ENCODE measurements at regions not wholly inside any gene's neighbourhood (a gene's known extent, or its start where the extent isn't known, plus 50 kb on each side); places are given as distances from the start of the nearest gene placed in this dataset.

DNA sequence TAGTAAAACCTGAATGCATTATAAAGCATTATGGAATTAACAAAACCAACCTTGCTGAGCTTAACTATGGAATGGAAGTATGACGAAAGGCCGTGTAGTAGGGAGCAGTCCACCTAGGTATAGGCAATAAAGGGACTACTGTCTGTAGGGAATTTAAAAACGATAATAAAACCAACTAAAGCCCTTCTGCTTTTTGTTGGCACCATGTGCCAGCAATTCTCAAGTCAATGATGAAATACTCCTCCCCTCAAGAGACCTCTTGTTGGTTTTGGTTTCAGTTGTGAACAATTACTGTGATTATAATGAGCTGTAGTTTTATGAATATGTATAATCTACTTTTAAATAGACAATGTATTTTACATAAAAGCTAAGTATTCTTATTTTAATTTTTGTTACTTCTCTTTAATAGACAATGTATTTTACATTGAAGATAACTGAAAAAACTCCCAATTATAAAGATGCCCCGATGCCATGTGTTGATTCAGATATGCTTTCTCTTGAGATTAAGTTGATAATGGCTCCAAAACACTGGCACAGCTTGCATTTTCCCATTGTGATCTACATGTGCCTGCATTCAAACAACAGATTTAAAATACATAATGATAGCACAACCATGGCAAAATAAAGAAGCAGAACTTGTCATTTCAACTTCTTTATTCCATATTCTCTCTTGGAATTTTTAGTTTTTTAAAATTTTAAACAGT is 55.5 kb upstream of the ZDBF2 start:
- Histone ChIP-seq H3K4me2 (no peak overlapping the region), H3K36me3 (replicated peaks in 1 of 2; ENCODE audit: control insufficient read depth in 1 of 2, insufficient read depth in 2 of 2, low read length in 1 of 2) (no peaks in the 10 kb centered on the region), H2AFZ (ENCODE audit: low read depth) (no peak overlapping the region), H3K9ac (no peak overlapping the region), H3K9me2 (no peaks in the 10 kb centered on the region), H3K27ac (ENCODE audit: low read depth in 2 of 2, low read length in 1 of 2) (peak overlapping the region in 1 of 2 experiments; percentile 58; a peak in 2 of 4 replicates), H3K27me3 (ENCODE audit: insufficient read depth) (no peaks in the 10 kb centered on the region), H3K79me2 (ENCODE audit: insufficient read depth) (no peaks in the 10 kb centered on the region), H3K9me3 (no peaks in the 10 kb centered on the region), H3K4me1 (ENCODE audit: control insufficient read depth in 1 of 2, insufficient read depth in 2 of 2, low read depth in 1 of 2, low read length in 1 of 2) (peaks cover 0 to 16% of the 10 kb centered on the region in 2 experiments; a peak in 2 of 4 replicates), H3F3A (replicated peaks; ENCODE audit: insufficient read depth) (no peaks in the 10 kb centered on the region), H3K4me3 (ENCODE audit: low read depth in 2 of 2, low read length in 1 of 2) (no peak overlapping the region), H4K20me1 (ENCODE audit: insufficient read depth) (no peaks in the 10 kb centered on the region)
- 47% methylated on average over 4 of the region's 4 CpGs for WGBS (ENCODE audit: low lambda C conversion rate)
- ChIA-PET CTCF (interaction anchor here (0.7 to 1.3 kb wide), 5 partner anchors 11 to 55 kb away, joined by 3 read pairs; no protein-coding TSS in a partner anchor), POLR2A (no interaction called here)
- no peak for DNase-seq
- TF ChIP-seq SIN3A (IDR thresholded peaks at IDR 0.05; ENCODE audit: borderline replicate concordance, low read depth, low read length) (no peak), GATA2 (CRISPR knock-in tag; IDR thresholded peaks at IDR 0.05) (peak; percentile 55; the same call in 1 of the 2 replicates), EP300 (IDR thresholded peaks at IDR 0.05; ENCODE audit: borderline replicate concordance in 1 of 2, low read depth in 1 of 2, low read length in 1 of 2) (0 out of 4 replicates have a peak, but pooled peaks of 1 of the 2 experiments have one; percentile 8)

DNA sequence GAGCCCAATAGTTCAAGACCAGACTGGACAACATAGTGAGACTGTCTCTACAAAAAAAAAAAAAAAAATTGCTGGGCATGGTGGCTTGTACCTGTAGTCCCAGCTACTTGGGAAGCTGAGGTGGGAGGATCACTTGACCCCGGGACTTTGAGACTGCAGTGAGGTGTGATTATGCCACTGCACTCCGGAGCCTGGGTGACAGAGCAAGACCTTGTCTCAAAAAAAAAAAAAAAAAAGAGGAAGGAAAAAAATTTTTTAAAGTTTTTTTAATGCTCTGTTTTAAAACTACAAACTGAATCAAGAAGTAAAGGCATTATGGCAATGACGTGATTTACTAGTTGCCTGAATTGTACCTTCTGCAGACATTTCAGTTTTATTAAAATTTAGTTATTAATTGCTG is 54.5 kb upstream of the ZDBF2 start:
- H2AFZ ChIP-seq (ENCODE audit: low read depth), result no peak overlapping the region
- no peaks in the 10 kb centered on the region for H3K79me2 ChIP-seq (ENCODE audit: insufficient read depth)
- H3K27ac ChIP-seq (ENCODE audit: low read depth in 2 of 2, low read length in 1 of 2), result no peak overlapping the region
- H3K36me3 ChIP-seq (replicated peaks in 1 of 2; ENCODE audit: control insufficient read depth in 1 of 2, insufficient read depth in 2 of 2, low read length in 1 of 2), result no peaks in the 10 kb centered on the region
- H3K4me3 ChIP-seq (ENCODE audit: low read depth in 2 of 2, low read length in 1 of 2), result no peak overlapping the region
- CTCF ChIA-PET, result interaction anchor here (1.3 kb wide), 1 partner anchor 55 kb away, joined by 3 read pairs; no protein-coding TSS in a partner anchor
- H4K20me1 ChIP-seq (ENCODE audit: insufficient read depth), result no peaks in the 10 kb centered on the region
- H3K27me3 ChIP-seq (ENCODE audit: insufficient read depth), result no peaks in the 10 kb centered on the region
- peaks cover 0 to 16% of the 10 kb centered on the region in 2 experiments; a peak in 2 of 4 replicates for H3K4me1 ChIP-seq (ENCODE audit: control insufficient read depth in 1 of 2, insufficient read depth in 2 of 2, low read depth in 1 of 2, low read length in 1 of 2)
- H3F3A ChIP-seq (replicated peaks; ENCODE audit: insufficient read depth), result no peaks in the 10 kb centered on the region
- WGBS (ENCODE audit: low lambda C conversion rate), result 29% methylated on average over 3 of the region's 3 CpGs
- H3K9me2 ChIP-seq, result no peaks in the 10 kb centered on the region
- TF ChIP-seq RFX5 (IDR thresholded peaks at IDR 0.05; ENCODE audit: low read length), result no peak
- TF ChIP-seq, protein P1, sequence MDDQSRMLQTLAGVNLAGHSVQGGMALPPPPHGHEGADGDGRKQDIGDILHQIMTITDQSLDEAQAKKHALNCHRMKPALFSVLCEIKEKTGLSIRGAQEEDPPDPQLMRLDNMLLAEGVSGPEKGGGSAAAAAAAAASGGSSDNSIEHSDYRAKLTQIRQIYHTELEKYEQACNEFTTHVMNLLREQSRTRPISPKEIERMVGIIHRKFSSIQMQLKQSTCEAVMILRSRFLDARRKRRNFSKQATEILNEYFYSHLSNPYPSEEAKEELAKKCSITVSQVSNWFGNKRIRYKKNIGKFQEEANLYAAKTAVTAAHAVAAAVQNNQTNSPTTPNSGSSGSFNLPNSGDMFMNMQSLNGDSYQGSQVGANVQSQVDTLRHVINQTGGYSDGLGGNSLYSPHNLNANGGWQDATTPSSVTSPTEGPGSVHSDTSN (IDR thresholded peaks at IDR 0.05), result no peak
- no peaks in the 10 kb centered on the region for H3K9me3 ChIP-seq
- no peak overlapping the region for H3K9ac ChIP-seq
- POLR2A ChIA-PET, result interaction anchor here (0.6 kb wide), 1 partner anchor 10 kb away, joined by 4 read pairs; no protein-coding TSS in a partner anchor
- no peak for DNase-seq
- no peak overlapping the region for H3K4me2 ChIP-seq

DNA sequence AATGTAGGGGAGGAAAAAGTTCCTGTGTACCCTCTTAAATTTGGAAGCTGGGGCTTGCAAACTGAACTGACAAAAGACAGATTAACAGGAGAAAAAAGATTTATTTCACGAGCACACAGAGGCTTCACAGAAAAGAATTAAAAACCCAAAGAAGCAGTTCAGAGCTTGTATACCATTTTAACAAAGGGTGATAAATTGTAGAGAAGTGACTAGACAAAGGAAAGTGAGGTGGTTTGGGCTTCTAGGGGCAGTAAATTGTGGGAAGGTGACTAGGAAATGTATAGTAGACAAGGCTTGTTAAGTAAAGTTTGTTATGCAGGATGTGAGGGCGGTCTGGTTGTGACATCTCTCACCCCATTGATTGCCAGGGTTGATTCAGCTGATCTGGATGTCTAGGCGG is 53.5 kb upstream of the ZDBF2 start:
- Histone ChIP-seq H3K79me2 (ENCODE audit: insufficient read depth) (no peaks in the 10 kb centered on the region), H3K9ac (no peak overlapping the region), H3K4me2 (no peak overlapping the region), H3K27me3 (ENCODE audit: insufficient read depth) (no peaks in the 10 kb centered on the region), H3K4me3 (ENCODE audit: low read depth in 2 of 2, low read length in 1 of 2) (no peak overlapping the region), H2AFZ (ENCODE audit: low read depth) (no peak overlapping the region), H3K36me3 (replicated peaks in 1 of 2; ENCODE audit: control insufficient read depth in 1 of 2, insufficient read depth in 2 of 2, low read length in 1 of 2) (no peaks in the 10 kb centered on the region), H3K9me2 (no peaks in the 10 kb centered on the region), H3K9me3 (no peaks in the 10 kb centered on the region), H4K20me1 (ENCODE audit: insufficient read depth) (no peaks in the 10 kb centered on the region), H3F3A (replicated peaks; ENCODE audit: insufficient read depth) (no peaks in the 10 kb centered on the region), H3K27ac (ENCODE audit: low read depth in 2 of 2, low read length in 1 of 2) (no peak overlapping the region), H3K4me1 (ENCODE audit: control insufficient read depth in 1 of 2, insufficient read depth in 2 of 2, low read depth in 1 of 2, low read length in 1 of 2) (peaks cover 0 to 16% of the 10 kb centered on the region in 2 experiments; a peak in 2 of 4 replicates)
- TF ChIP-seq, protein P2, sequence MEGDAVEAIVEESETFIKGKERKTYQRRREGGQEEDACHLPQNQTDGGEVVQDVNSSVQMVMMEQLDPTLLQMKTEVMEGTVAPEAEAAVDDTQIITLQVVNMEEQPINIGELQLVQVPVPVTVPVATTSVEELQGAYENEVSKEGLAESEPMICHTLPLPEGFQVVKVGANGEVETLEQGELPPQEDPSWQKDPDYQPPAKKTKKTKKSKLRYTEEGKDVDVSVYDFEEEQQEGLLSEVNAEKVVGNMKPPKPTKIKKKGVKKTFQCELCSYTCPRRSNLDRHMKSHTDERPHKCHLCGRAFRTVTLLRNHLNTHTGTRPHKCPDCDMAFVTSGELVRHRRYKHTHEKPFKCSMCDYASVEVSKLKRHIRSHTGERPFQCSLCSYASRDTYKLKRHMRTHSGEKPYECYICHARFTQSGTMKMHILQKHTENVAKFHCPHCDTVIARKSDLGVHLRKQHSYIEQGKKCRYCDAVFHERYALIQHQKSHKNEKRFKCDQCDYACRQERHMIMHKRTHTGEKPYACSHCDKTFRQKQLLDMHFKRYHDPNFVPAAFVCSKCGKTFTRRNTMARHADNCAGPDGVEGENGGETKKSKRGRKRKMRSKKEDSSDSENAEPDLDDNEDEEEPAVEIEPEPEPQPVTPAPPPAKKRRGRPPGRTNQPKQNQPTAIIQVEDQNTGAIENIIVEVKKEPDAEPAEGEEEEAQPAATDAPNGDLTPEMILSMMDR (IDR thresholded peaks at IDR 0.05), result no peak
- TF ChIP-seq NRF1 (IDR thresholded peaks at IDR 0.05; ENCODE audit: low read depth, low read length) (no peak), EP300 (IDR thresholded peaks at IDR 0.05; ENCODE audit: borderline replicate concordance in 1 of 2, low read depth in 1 of 2, low read length in 1 of 2) (no peak), ELF1 (IDR thresholded peaks at IDR 0.05) (no peak)
- TF ChIP-seq, protein P3, sequence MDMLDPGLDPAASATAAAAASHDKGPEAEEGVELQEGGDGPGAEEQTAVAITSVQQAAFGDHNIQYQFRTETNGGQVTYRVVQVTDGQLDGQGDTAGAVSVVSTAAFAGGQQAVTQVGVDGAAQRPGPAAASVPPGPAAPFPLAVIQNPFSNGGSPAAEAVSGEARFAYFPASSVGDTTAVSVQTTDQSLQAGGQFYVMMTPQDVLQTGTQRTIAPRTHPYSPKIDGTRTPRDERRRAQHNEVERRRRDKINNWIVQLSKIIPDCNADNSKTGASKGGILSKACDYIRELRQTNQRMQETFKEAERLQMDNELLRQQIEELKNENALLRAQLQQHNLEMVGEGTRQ (IDR thresholded peaks at IDR 0.05; ENCODE audit: borderline replicate concordance, low read depth, low read length), result no peak
- WGBS (ENCODE audit: low lambda C conversion rate), result 46% methylated on average over 3 of the region's 3 CpGs
- no peak for DNase-seq
- ChIA-PET POLR2A (no interaction called here), CTCF (interaction anchor here (1.0 to 1.3 kb wide), 2 partner anchors 14 to 56 kb away, joined by 3 read pairs; no protein-coding TSS in a partner anchor)

All from SK-N-SH (cell line).